NT2/D1 (cell line): ENCODE measurements at regions not wholly inside any gene's neighbourhood (a gene's known extent, or its start where the extent isn't known, plus 50 kb on each side); places are given as distances from the start of the nearest gene placed in this dataset.

Experiments used
- SUZ12 ChIP-seq: IDR thresholded peaks from 2 replicates; pipeline ENCODE4 v1.6.1; 2011; ENCODE audit not compliant: insufficient read length, insufficient read depth; ENCODE audit errors: extremely low read depth
- YY1 ChIP-seq: IDR thresholded peaks from 2 replicates; pipeline ENCODE4 v1.6.1; 2011; ENCODE audit not compliant: insufficient read length, insufficient read depth
- ZNF274 ChIP-seq: IDR thresholded peaks from 2 replicates; pipeline ENCODE4 v1.6.1; 2011; ENCODE audit warnings: mild to moderate bottlenecking, low read depth, low read length

GRCh38 chr4:60729194-60729593, 470.9 kb upstream of the ADGRL3 start:
- TF ChIP-seq SUZ12, result no peak
- no peak for TF ChIP-seq YY1
- no peak for TF ChIP-seq ZNF274
